ENCODE measurements at regions not wholly inside any gene's neighbourhood (a gene's known extent, or its start where the extent isn't known, plus 50 kb on each side); places are given as distances from the start of the nearest gene placed in this dataset.

DNA sequence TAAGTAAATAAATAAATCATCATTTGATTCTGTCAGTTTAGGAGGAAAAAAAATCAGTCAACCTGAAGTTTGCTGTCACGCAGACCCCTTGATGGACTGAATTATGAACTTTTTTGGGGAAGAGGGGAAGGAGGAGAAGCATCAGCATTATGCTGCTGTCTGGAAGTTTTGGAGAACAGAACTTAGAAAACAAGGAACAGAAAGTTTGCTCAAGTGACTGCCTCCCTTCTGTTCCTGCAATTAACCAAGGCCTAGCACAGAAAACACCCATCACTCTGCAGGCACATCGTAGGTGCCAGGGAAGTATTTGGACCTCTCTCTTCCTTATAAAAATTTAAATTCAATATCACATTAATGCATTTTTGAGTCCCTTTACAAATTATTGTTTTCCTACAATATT, 283.8 kb downstream of the VRK1 start:
- peaks cover 27% of the 10 kb centered on the region for H3K9me3 Mint-ChIP-seq
- POLR2A ChIA-PET: no interaction called here
- H3K27ac Mint-ChIP-seq: no peak overlapping the region
- H3K4me1 Mint-ChIP-seq: 0 out of 2 replicates have a peak, but pooled peaks cover 6% of the 10 kb centered on the region
- peaks cover 3% of the 10 kb centered on the region; the same call in 1 of the 2 replicates for H3K27me3 Mint-ChIP-seq (ENCODE audit: low read depth)
- ATAC-seq (no peak), DNase-seq (ENCODE audit: low spot score) (no peak)
- TF ChIP-seq, protein P1, sequence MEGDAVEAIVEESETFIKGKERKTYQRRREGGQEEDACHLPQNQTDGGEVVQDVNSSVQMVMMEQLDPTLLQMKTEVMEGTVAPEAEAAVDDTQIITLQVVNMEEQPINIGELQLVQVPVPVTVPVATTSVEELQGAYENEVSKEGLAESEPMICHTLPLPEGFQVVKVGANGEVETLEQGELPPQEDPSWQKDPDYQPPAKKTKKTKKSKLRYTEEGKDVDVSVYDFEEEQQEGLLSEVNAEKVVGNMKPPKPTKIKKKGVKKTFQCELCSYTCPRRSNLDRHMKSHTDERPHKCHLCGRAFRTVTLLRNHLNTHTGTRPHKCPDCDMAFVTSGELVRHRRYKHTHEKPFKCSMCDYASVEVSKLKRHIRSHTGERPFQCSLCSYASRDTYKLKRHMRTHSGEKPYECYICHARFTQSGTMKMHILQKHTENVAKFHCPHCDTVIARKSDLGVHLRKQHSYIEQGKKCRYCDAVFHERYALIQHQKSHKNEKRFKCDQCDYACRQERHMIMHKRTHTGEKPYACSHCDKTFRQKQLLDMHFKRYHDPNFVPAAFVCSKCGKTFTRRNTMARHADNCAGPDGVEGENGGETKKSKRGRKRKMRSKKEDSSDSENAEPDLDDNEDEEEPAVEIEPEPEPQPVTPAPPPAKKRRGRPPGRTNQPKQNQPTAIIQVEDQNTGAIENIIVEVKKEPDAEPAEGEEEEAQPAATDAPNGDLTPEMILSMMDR (IDR thresholded peaks at IDR 0.05): no peak
- TF ChIP-seq, protein P2, sequence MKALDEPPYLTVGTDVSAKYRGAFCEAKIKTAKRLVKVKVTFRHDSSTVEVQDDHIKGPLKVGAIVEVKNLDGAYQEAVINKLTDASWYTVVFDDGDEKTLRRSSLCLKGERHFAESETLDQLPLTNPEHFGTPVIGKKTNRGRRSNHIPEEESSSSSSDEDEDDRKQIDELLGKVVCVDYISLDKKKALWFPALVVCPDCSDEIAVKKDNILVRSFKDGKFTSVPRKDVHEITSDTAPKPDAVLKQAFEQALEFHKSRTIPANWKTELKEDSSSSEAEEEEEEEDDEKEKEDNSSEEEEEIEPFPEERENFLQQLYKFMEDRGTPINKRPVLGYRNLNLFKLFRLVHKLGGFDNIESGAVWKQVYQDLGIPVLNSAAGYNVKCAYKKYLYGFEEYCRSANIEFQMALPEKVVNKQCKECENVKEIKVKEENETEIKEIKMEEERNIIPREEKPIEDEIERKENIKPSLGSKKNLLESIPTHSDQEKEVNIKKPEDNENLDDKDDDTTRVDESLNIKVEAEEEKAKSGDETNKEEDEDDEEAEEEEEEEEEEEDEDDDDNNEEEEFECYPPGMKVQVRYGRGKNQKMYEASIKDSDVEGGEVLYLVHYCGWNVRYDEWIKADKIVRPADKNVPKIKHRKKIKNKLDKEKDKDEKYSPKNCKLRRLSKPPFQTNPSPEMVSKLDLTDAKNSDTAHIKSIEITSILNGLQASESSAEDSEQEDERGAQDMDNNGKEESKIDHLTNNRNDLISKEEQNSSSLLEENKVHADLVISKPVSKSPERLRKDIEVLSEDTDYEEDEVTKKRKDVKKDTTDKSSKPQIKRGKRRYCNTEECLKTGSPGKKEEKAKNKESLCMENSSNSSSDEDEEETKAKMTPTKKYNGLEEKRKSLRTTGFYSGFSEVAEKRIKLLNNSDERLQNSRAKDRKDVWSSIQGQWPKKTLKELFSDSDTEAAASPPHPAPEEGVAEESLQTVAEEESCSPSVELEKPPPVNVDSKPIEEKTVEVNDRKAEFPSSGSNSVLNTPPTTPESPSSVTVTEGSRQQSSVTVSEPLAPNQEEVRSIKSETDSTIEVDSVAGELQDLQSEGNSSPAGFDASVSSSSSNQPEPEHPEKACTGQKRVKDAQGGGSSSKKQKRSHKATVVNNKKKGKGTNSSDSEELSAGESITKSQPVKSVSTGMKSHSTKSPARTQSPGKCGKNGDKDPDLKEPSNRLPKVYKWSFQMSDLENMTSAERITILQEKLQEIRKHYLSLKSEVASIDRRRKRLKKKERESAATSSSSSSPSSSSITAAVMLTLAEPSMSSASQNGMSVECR (CRISPR knock-in tag; IDR thresholded peaks at IDR 0.05; ENCODE audit: borderline replicate concordance): no peak
- TF ChIP-seq CBFB (CRISPR knock-in tag; IDR thresholded peaks at IDR 0.05; ENCODE audit: low read depth): no peak
- TF ChIP-seq NR3C1 (CRISPR knock-in tag; conservative IDR thresholded peaks at IDR 0.05; ENCODE audit: low read depth): no peak
- no peak for TF ChIP-seq ZNF532 (CRISPR knock-in tag; IDR thresholded peaks at IDR 0.05; ENCODE audit: borderline replicate concordance)
- TF ChIP-seq, protein P3, sequence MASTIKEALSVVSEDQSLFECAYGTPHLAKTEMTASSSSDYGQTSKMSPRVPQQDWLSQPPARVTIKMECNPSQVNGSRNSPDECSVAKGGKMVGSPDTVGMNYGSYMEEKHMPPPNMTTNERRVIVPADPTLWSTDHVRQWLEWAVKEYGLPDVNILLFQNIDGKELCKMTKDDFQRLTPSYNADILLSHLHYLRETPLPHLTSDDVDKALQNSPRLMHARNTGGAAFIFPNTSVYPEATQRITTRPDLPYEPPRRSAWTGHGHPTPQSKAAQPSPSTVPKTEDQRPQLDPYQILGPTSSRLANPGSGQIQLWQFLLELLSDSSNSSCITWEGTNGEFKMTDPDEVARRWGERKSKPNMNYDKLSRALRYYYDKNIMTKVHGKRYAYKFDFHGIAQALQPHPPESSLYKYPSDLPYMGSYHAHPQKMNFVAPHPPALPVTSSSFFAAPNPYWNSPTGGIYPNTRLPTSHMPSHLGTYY (CRISPR knock-in tag; IDR thresholded peaks at IDR 0.05): no peak
- no peak for TF ChIP-seq JUN (CRISPR knock-in tag; IDR thresholded peaks at IDR 0.05)
- TF ChIP-seq, protein P4, sequence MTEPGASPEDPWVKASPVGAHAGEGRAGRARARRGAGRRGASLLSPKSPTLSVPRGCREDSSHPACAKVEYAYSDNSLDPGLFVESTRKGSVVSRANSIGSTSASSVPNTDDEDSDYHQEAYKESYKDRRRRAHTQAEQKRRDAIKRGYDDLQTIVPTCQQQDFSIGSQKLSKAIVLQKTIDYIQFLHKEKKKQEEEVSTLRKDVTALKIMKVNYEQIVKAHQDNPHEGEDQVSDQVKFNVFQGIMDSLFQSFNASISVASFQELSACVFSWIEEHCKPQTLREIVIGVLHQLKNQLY (CRISPR knock-in tag; IDR thresholded peaks at IDR 0.05): no peak
- TF ChIP-seq JAZF1 (CRISPR knock-in tag; IDR thresholded peaks at IDR 0.05): no peak
- TF ChIP-seq FOXP4 (CRISPR knock-in tag; IDR thresholded peaks at IDR 0.05): no peak
- TF ChIP-seq NFE2L1 (CRISPR knock-in tag; IDR thresholded peaks at IDR 0.05): no peak
- no peak for TF ChIP-seq NFYB (CRISPR knock-in tag; conservative IDR thresholded peaks at IDR 0.05; ENCODE audit: low read depth)
- TF ChIP-seq KAT7 (CRISPR knock-in tag; IDR thresholded peaks at IDR 0.05; ENCODE audit: borderline replicate concordance): no peak
- no peak for TF ChIP-seq CREB1 (CRISPR knock-in tag; IDR thresholded peaks at IDR 0.05)
- TF ChIP-seq, protein P5, sequence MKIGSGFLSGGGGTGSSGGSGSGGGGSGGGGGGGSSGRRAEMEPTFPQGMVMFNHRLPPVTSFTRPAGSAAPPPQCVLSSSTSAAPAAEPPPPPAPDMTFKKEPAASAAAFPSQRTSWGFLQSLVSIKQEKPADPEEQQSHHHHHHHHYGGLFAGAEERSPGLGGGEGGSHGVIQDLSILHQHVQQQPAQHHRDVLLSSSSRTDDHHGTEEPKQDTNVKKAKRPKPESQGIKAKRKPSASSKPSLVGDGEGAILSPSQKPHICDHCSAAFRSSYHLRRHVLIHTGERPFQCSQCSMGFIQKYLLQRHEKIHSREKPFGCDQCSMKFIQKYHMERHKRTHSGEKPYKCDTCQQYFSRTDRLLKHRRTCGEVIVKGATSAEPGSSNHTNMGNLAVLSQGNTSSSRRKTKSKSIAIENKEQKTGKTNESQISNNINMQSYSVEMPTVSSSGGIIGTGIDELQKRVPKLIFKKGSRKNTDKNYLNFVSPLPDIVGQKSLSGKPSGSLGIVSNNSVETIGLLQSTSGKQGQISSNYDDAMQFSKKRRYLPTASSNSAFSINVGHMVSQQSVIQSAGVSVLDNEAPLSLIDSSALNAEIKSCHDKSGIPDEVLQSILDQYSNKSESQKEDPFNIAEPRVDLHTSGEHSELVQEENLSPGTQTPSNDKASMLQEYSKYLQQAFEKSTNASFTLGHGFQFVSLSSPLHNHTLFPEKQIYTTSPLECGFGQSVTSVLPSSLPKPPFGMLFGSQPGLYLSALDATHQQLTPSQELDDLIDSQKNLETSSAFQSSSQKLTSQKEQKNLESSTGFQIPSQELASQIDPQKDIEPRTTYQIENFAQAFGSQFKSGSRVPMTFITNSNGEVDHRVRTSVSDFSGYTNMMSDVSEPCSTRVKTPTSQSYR (CRISPR knock-in tag; IDR thresholded peaks at IDR 0.05): no peak
- peaks cover 4% of the 10 kb centered on the region for H3K36me3 Mint-ChIP-seq
- H3K4me3 Mint-ChIP-seq: no peak overlapping the region
- CTCF ChIA-PET: no interaction called here

Measured in WTC11 (cell line).